ENCODE measurements at regions not wholly inside any gene's neighbourhood (a gene's known extent, or its start where the extent isn't known, plus 50 kb on each side); places are given as distances from the start of the nearest gene placed in this dataset.

DNA sequence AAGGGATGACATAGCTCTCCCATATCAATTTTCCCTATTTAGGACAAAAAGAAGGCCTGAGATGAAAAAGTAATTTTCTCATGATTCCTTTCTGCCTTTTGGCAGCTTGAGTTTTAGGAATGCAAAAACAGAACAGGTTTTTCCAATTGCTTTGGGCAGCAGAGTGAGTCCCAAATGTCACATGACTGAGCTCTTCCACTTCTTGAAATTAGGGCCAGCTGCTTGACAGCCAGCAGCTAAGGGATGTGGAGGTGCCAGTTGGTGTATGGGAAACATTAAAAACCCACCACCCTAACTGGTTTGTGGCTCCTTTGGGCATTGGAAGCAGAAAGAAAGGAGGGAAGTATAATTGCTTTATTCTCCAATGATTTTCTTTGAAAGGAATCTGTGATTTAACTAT, 133.8 kb upstream of the FAM20A start:
- TF ChIP-seq CTCF (IDR thresholded peaks at IDR 0.05; ENCODE audit: low read depth, low read length): no peak
- no peak for DNase-seq (ENCODE audit: extremely low read depth, low read depth)

GRCh38 chr17:68734187-68734900, 133.2 kb upstream of the FAM20A start:
- no peak for TF ChIP-seq CTCF (IDR thresholded peaks at IDR 0.05; ENCODE audit: low read depth, low read length)
- no peak for DNase-seq (ENCODE audit: extremely low read depth, low read depth)

DNA sequence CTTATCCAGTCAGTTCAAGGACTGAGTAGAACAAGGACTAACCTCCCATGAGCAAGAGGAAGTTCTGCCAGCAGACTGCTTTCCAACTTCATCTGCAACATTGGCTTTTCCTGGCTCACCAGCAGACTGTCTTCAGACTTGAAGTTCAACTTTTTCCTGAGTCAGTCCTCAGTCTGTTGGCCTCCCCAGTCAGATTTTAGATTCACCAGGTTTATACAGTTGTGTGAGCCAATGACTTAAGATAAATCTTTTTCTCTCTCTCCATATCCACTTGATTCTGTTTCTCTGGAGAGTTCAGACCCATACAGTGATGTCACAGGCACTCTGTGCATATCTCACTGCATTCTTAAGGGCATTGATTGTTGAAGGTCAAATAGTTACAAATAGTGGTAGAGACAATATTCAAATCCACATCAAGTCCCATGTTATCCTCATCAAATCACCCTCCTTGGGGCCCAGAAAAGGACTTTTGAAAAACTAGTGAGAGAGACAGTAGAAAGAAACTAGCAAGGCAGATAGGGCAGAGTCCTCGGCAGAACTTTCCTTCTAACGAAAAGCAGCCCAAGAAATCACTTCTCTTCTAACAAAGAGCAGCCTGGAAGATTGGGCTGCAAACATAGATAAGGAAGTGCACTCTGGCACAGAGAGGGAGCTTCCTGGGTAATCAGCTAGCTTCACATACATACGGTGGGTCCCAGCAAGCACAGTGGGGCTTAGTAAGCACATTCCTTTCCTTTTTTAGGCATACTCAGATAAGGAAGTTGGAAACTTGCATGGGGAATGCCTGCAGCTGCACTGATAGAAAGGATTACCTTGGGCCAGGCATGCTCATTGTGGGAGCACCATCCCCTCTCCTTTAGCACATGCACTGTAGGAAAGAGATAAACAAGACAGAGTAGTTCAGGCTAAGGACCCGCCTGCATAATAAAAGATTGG, 132.3 kb upstream of the FAM20A start:
- TF ChIP-seq CTCF (IDR thresholded peaks at IDR 0.05; ENCODE audit: low read depth, low read length): no peak
- DNase-seq (ENCODE audit: extremely low read depth, low read depth): peak; percentile 4

DNA sequence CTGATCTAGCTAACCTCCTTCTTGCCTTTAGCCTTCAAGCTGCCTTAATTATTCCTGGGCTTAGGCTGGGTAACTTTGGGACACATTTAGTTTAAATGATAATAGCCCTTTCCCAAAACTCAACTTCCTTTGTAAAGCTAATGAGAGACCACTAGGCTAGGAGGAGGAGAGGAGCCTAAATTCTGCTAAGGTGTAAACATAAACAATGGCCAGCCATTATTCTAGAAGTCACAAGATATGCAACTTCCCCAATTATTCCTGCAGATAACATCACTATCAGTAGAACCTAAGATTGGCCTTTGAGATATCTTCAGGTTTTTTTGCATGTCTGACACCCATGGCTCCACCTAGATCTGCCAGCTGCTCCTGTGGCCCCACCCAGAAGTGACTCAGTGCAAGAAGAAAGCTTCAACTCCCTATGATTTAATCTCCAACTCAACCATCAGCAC, 131.2 kb upstream of the FAM20A start:
- TF ChIP-seq CTCF (IDR thresholded peaks at IDR 0.05; ENCODE audit: low read depth, low read length): no peak
- DNase-seq (ENCODE audit: extremely low read depth, low read depth): no peak

DNA sequence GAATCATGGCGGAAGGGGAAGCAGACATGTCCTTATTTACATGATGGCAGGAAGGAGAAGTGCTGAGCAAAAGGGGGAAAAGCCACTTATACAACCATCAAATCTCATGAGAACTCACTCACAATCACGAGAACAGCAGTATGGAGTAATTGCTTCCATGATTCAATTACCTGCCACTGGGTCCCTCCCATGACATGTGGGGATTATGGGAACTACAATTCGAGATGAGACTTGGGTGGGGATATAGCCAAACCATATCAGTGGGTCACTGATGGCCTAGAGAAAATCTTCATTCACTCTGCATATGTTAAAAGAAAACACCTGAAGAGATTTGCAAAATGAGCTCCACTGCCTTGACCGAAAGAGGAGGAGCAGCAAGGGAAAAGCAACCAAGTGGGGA, 130.3 kb upstream of the FAM20A start:
- DNase-seq (ENCODE audit: extremely low read depth, low read depth): no peak
- TF ChIP-seq CTCF (IDR thresholded peaks at IDR 0.05; ENCODE audit: low read depth, low read length): no peak

DNA sequence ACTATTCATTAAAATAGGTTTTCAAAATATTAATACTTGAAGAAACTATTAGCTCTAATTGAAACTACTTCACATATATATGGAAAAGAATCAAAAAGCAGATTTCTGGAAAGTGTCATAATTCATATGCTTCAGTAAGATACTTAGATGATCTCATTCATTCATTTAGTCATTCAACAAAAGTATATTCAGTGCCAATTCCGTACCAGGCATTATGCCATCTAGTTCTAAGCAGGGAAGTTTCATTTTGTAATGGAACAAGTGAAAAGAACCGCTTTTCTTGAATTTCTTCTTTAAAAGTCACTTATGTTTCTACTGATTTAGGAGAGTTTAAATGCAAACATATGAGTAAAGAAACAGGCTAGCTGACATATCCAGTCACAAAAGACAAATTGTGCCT, 118.3 kb upstream of the FAM20A start:
- TF ChIP-seq CTCF (IDR thresholded peaks at IDR 0.05; ENCODE audit: low read depth, low read length): no peak

DNA sequence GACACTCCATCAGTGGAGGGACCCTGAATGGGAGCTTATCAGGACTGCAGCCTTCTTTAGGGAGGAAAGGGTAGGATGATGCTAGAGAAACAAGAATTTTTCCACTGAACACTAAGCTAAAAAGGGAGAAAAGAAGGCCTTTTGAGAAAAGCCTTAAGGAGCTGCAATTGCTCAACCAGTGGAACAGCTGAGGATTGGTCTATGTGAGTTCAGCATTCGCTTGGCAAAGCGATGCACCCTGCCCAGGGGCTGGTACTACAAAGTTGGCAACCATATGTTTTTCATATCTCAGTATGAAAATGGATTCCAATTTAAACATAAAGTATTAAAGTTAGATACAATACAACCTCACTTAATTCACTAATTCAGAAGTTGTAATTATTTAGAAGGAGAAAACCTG, 117.8 kb upstream of the FAM20A start:
- DNase-seq (ENCODE audit: extremely low read depth, low read depth): no peak
- TF ChIP-seq CTCF (IDR thresholded peaks at IDR 0.05; ENCODE audit: low read depth, low read length): no peak

More for the DNA sequence above, 118.3 kb upstream of the FAM20A start:
- DNase-seq (ENCODE audit: extremely low read depth, low read depth): no peak
